HepG2 (cell line): ENCODE measurements at regions not wholly inside any gene's neighbourhood (a gene's known extent, or its start where the extent isn't known, plus 50 kb on each side); places are given as distances from the start of the nearest gene placed in this dataset.

Experiments
- ATAC-seq: fragments of 200-7000 bp; cut with Tn5 transposase; 3 replicates; pipeline ENCODE4 v1.9.1; 2020; ENCODE audit warnings: mild to moderate bottlenecking, moderate library complexity
- BruUV-seq: library from RNA; stranded (reverse); fragments of 400-500 nt; replicated peaks from 2 replicates; lab custom pipeline; 2021; lab: Mats Ljungman, UMichigan
- CTCF ChIA-PET: fragments of 300-600 bp; formaldehyde crosslinking; extraction: SDS; loops from one replicate; lab custom pipeline; 2021; ENCODE audit warnings: low total read pairs, inconsistent platforms, low intra/inter-chr PET ratio; lab: Yijun Ruan, JAX
- POLR2A ChIA-PET: fragments of 350-600 bp; sonication (Branson Sonifier 250); formaldehyde crosslinking; loops from one replicate; lab custom pipeline; 2020; ENCODE audit warnings: antibody characterized with exemption, inconsistent platforms; lab: Yijun Ruan, JAX
- DNase-seq: peaks from one replicate; pipeline ENCODE4 v3.0.0-alpha.2; 2015; ENCODE audit warnings: low spot score
- FAIRE-seq: peaks from 3 replicates; lab custom pipeline; 2011; peaks lifted over from hg19 to GRCh38; lab: Jason Lieb, UNC
- H2AFZ ChIP-seq: one replicate; pipeline ENCODE4 v1.6.1; 2011; ENCODE audit warnings: low read length, inconsistent platforms
- H3K27ac ChIP-seq: fragments of 300-600 bp; 3 replicates; pipeline ENCODE4 v1.8.0; 2011; ENCODE audit warnings: mixed run types, mild to moderate bottlenecking, mixed read lengths, low read length, inconsistent platforms; ENCODE audit not compliant: insufficient read depth; ENCODE audit errors: extremely low read length
- H3K27me3 ChIP-seq, 2 experiments: fragments of 200-600 bp in 1 of 2; 2 replicates in 1 of 2; 3 replicates in 1 of 2; pipeline versions ENCODE4 v1.6.0 to v1.8.0; 2011; ENCODE audit warnings: low read length in 2 of 2, mild to moderate bottlenecking in 2 of 2, moderate library complexity in 2 of 2, inconsistent platforms in 1 of 2; ENCODE audit not compliant: insufficient read depth in 2 of 2, control insufficient read depth in 1 of 2
- H3K36me3 ChIP-seq, 2 experiments: fragments of 200-600 bp in 1 of 2; replicated peaks in 1 of 2; 2 replicates in 1 of 2; 3 replicates in 1 of 2; pipeline versions ENCODE4 v1.5.1 to v1.8.0; 2011; ENCODE audit warnings: low read length in 2 of 2, inconsistent platforms in 1 of 2; ENCODE audit not compliant: insufficient read depth in 2 of 2, control insufficient read depth in 1 of 2
- H3K4me1 ChIP-seq: 2 replicates; pipeline ENCODE4 v1.5.1; 2012; ENCODE audit warnings: low read length, inconsistent platforms; ENCODE audit not compliant: insufficient read depth
- H3K4me2 ChIP-seq: 2 replicates; pipeline ENCODE4 v1.6.0; 2011; ENCODE audit warnings: low read depth, low read length, inconsistent platforms
- H3K4me3 ChIP-seq, 3 experiments: fragments of 200-600 bp in 1 of 3; sonication (generic), shearing (Covaris generic) in 1 of 3; replicated peaks in 1 of 3; 2 replicates each; pipeline ENCODE4 v1.5.1; 2011 to 2016; ENCODE audit warnings: low read length in 3 of 3, inconsistent platforms in 2 of 3, low read depth in 2 of 3, mild to moderate bottlenecking in 2 of 3, control low read depth in 1 of 3, mixed read lengths in 1 of 3; ENCODE audit not compliant: insufficient read depth in 1 of 3
- H3K79me2 ChIP-seq: one replicate; pipeline ENCODE4 v1.6.1; 2011; ENCODE audit warnings: low read length, inconsistent platforms; ENCODE audit not compliant: insufficient read depth
- H3K9ac ChIP-seq: 2 replicates; pipeline ENCODE4 v1.6.0; 2011; ENCODE audit warnings: mild to moderate bottlenecking, low read depth, low read length, inconsistent platforms; ENCODE audit not compliant: insufficient read depth
- H3K9me3 ChIP-seq: 2 replicates; pipeline ENCODE4 v1.5.1; 2012; ENCODE audit warnings: mild to moderate bottlenecking, low read length
- H4K20me1 ChIP-seq: 2 replicates; pipeline ENCODE4 v1.6.0; 2011; ENCODE audit warnings: inconsistent platforms, mild to moderate bottlenecking, low read length, moderate library complexity; ENCODE audit not compliant: insufficient read depth
- HINFP ChIP-seq: sonication (generic); formaldehyde crosslinking; IDR thresholded peaks from 2 replicates; pipeline ENCODE4 v1.4.0; 2020; ENCODE audit warnings: low read depth, mild to moderate bottlenecking, missing genetic modification reagents
- HNF1B ChIP-seq: sonication (generic); formaldehyde crosslinking; IDR thresholded peaks from 2 replicates; pipeline ENCODE4 v1.5.1; 2020; ENCODE audit warnings: mild to moderate bottlenecking, moderate library complexity, missing genetic modification reagents
- KDM2A ChIP-seq: sonication (generic); formaldehyde crosslinking; IDR thresholded peaks from 2 replicates; pipeline ENCODE4 v1.4.0; 2020; ENCODE audit warnings: low read depth, missing genetic modification reagents, borderline replicate concordance
- MTF2 ChIP-seq: sonication (generic); formaldehyde crosslinking; IDR thresholded peaks from 2 replicates; pipeline ENCODE4 v1.5.0; 2020; ENCODE audit warnings: missing genetic modification reagents, borderline replicate concordance
- NFE2L1 ChIP-seq: sonication (generic); formaldehyde crosslinking; IDR thresholded peaks from 2 replicates; pipeline ENCODE4 v1.4.0; 2020; ENCODE audit warnings: missing genetic modification reagents, mild to moderate bottlenecking, borderline replicate concordance
- YEATS4 ChIP-seq: sonication (generic); formaldehyde crosslinking; IDR thresholded peaks from 2 replicates; pipeline ENCODE4 v1.4.0; 2020; ENCODE audit warnings: missing genetic modification reagents, borderline replicate concordance
- ZGPAT ChIP-seq: IDR thresholded peaks from 2 replicates; pipeline ENCODE4 v1.6.1; 2016; ENCODE audit warnings: mild to moderate bottlenecking
- ZNF101 ChIP-seq: sonication (generic); formaldehyde crosslinking; IDR thresholded peaks from 2 replicates; pipeline ENCODE4 v1.4.0; 2020; ENCODE audit warnings: mild to moderate bottlenecking, low read depth, missing genetic modification reagents, borderline replicate concordance
- ZNF691 ChIP-seq: sonication (generic); formaldehyde crosslinking; IDR thresholded peaks from 2 replicates; pipeline ENCODE4 v1.4.0; 2020; ENCODE audit warnings: missing genetic modification reagents, low read depth, mild to moderate bottlenecking, borderline replicate concordance
- ZNF75D ChIP-seq: sonication (generic); formaldehyde crosslinking; IDR thresholded peaks from 2 replicates; pipeline ENCODE4 v1.8.1; 2023; ENCODE audit warnings: missing genetic modification reagents, mild to moderate bottlenecking, borderline replicate concordance
- WGBS: methylation state at CpG from one replicate; pipeline ENCODE4 v1.1.6; 2017; ENCODE audit warnings: low lambda C conversion rate; 5-methylcytosine and 5-hydroxymethylcytosine counted together
- in situ Hi-C: cut with HindIII; loops from 2 replicates; pipeline ENCODE4 v1.10.0; 2017; ENCODE audit warnings: low pct_unique_long_range_greater_than_20kb; ENCODE audit not compliant: extremely low pct_ligation_motif_present
- intact Hi-C: fragments of 100-400 bp; cut with micrococcal nuclease; formaldehyde crosslinking; loops from one replicate; pipeline ENCODE4 v1.10.0; 2022; ENCODE audit not compliant: unreplicated experiment

GRCh38 chr5:103486739-103487138, 75.8 kb downstream of the NUDT12 start (continued):
- no peak for TF ChIP-seq HNF1B
- no peak for TF ChIP-seq YEATS4 (CRISPR knock-in tag)
- no peak for TF ChIP-seq HINFP

- Histone ChIP-seq H3K4me1 (no peaks in the 10 kb centered on the region), H3K79me2 (no peaks in the 10 kb centered on the region), H3K36me3 (no peaks in the 10 kb centered on the region), H3K4me3 (no peak overlapping the region), H3K9ac (no peak overlapping the region), H3K4me2 (no peak overlapping the region), H3K9me3 (no peaks in the 10 kb centered on the region), H4K20me1 (no peaks in the 10 kb centered on the region; the same call in 1 of the 2 replicates), H3K27me3 (no peaks in the 10 kb centered on the region), H3K27ac (no peak overlapping the region), H2AFZ (no peak overlapping the region)
- TF ChIP-seq ZNF691 (CRISPR knock-in tag) (no peak), KDM2A (CRISPR knock-in tag) (no peak), ZGPAT (CRISPR knock-in tag) (no peak), MTF2 (CRISPR knock-in tag) (no peak), ZNF101 (CRISPR knock-in tag) (no peak), NFE2L1 (no peak), ZNF75D (no peak)
- in situ Hi-C loops (no loop called here), intact Hi-C loops (no loop called here)
- no peak for FAIRE-seq
- WGBS: 1% methylated on average over 3 of the region's 3 CpGs
- no peak for ATAC-seq
- BruUV-seq: no TSS peak
- DNase-seq: no peak
- ChIA-PET POLR2A (no interaction called here), CTCF (no interaction called here)
Observed at GRCh38 chr5:103480246-103480645, 82.3 kb downstream of the NUDT12 start.
